ENCODE measurements at regions not wholly inside any gene's neighbourhood (a gene's known extent, or its start where the extent isn't known, plus 50 kb on each side); places are given as distances from the start of the nearest gene placed in this dataset.
"Not testable (repeated sequence)": the region's sequence is repeated elsewhere in the genome, so short reads cannot be mapped to it uniquely, and the experiment has no call there.

DNA sequence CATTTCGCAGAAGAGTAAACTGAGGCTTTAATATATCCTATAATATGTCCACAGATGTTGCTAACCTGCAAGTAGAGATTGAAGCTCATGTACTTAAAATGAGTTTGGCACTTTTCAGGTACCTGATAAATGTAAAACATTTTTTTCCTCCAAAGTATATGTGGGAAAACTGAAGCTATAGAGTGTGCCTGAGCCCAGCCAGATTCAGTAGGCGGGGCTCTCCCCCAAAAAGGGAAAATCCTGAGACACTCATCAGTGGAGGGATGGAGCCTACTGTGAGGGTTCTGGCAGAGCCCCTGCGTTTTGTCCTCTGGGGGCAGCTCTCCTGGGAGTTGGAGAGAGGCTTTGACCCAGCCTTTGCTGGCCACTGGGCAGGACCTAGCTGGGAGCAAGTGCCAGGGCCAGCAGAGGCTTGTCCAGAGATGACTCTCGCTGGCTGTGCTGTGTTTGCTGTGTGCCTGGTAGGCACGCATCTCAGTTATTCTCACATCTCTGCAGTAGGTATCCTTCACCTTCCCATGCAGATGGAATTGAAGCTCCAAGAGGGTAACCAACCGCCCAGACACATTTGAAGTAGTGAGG, 81.1 kb upstream of the SPRY4 start:
- DNase-seq (ENCODE audit: low spot score) = no peak

DNA sequence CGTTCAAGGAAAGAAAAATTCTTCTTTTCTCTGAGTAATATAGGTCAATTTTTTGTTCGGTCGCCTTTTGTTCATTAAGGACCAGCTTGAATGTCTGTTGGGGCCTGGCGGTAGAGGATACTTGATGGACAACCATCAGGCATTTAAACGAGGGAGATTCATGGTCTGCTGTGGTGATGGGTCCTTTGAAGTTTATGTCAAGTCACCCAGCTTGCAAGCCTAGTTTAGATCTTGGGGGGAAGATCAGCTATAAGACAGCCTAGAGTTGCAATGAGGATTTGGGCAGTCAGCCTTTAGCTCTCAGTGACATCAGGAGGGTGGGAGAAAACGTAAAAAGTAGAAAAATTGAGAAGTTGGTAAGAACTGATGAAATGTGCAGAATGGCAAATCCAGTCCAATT, 80.2 kb upstream of the SPRY4 start:
- no peak for DNase-seq (ENCODE audit: low spot score)

DNA sequence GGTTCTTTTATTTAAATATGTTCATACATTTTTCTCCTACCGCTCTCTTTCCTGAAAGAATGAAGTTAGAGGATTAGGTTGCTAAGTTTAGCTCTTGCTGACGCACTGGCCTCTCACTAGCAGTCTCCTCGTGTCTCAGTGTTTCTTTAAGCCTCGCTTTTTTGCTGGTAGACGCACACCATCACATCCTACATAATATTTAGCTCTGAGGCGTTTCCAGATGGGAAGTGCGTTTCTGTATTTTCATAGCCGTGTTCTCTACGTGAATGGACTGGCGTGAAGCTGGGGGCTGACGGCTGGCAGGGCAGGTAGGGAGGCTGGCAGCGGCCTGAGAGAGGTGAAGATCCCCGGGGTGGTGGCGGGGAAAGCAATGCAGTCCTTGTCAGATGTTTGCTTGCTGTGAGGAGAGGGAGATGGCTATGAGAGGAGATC, 79.2 kb upstream of the SPRY4 start:
- no peak for DNase-seq (ENCODE audit: low spot score)

- no peak for DNase-seq (ENCODE audit: low spot score)
These were observed 78.8 kb upstream of the SPRY4 start for GRCh38 chr5:142403583-142403982.

DNA sequence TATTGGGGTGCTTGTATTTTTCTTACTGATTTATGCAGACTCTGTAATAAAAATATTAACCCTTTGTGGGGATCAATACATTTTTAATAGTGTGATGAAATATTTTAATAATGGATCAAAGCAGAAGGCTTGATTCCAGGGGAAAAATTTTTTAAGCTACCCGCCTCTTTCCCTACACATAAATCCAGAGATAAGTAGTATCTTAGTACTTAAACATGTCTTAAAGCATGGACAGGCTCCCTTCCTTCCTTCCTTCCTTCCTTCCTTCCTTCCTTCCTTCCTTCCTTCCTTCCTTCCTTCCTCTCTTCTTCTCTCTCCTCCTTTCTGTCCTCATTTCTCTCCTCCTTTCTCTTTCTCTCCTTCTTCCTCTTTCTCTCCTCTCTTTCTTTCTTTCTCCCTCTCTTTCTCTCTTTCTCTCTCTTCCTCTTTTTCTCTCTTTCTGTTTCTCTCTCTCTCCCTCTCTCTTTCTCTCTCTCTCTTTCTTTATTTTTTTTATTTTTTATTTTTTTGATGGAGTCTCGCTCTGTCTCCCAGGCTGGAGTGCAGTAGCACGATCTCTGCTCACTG, 78.0 kb upstream of the SPRY4 start:
- no peak for DNase-seq (ENCODE audit: low spot score)

DNA sequence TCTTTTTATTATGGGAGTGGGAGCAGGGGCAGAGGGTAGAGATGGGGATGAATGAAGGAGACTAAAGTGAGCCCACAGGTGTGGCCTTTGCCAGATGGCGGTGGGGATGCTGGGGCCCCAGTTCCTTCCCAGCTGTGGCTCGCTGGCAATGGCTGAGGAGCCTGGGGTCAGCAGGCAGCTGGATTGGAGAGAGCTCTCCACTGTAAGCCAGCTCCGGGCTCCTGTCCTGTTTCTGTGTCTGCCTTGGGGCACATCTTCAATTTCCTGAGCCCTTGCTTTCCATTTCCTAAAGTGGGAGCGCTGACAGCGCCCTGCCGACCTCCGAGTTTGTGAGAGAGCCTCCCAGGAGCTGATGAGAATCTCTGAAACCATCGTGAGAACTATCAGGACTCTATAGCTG, 75.6 kb upstream of the SPRY4 start:
- DNase-seq (ENCODE audit: low spot score) = no peak

DNA sequence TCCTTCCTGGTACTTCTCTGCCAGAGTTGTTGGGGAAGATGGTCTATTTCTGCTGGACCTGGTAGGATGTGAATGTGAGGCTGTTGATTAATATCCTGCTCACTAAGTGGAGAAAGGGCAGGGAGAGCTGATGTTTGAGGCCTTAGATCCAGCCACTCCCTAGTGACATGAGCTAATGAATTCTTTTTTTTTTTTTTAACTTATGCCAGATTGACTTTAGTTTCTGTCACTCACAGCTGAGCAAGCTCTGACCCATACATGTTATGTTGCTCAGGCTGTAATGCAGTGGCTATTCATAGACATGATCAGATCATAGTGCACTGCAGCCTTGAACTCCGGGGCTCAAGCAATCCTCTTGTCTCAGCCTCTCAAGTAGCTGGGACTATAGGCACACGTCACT, 75.1 kb upstream of the SPRY4 start:
- DNase-seq (ENCODE audit: low spot score) = no peak

GRCh38 chr5:142398730-142399055, 73.9 kb upstream of the SPRY4 start:
- DNase-seq (ENCODE audit: low spot score) = no peak

GRCh38 chr5:142398011-142398729, 73.3 kb upstream of the SPRY4 start:
- not testable (repeated sequence) for DNase-seq (ENCODE audit: low spot score)

GRCh38 chr5:142397178-142397577, 72.4 kb upstream of the SPRY4 start:
- no peak for DNase-seq (ENCODE audit: low spot score)

- DNase-seq (ENCODE audit: low spot score) = no peak
These were observed 71.7 kb upstream of the SPRY4 start for GRCh38 chr5:142396436-142397038.

GRCh38 chr5:142395334-142395733, 70.5 kb upstream of the SPRY4 start:
- DNase-seq (ENCODE audit: low spot score) = no peak

DNA sequence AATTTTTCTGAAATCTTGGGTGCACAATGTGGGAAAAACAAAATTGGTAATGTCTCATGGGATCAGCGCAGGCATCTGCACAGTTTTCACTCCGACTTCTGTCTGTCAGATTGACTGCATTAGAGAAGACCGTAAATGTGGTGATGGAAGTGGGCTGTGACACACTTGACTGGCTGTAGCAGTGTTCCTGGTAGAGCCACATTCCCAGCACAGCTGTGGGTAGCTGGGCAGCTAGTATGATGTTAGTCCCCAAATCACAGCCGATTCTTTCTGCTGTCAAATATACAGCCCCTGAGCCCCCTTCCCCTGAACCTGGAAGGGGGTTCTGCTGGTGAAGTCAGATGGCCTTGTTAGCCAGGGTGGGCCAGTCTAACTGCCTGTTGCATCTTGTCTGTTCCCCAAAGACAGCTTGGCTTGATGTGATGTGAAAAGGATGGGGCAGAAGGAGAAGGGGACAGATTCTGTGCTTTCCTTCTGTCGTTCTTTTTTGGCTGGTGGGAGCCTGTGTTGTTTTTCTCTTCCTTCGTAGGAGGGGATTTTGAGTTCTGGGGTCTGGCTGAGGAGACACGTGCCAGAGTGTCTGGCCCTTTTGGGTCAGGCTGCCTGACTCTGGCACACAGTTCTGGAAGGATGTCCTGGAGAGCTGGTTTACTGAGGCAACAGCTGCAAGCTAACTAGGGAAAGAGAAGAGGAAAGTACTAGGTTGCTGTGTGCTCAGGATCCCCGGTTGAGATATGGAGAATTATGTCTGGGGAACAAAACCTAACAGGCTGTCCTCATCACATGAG, 66.4 kb upstream of the SPRY4 start:
- no peak for DNase-seq (ENCODE audit: low spot score)

GRCh38 chr5:142390334-142390733, 65.5 kb upstream of the SPRY4 start:
- no peak for DNase-seq (ENCODE audit: low spot score)

DNA sequence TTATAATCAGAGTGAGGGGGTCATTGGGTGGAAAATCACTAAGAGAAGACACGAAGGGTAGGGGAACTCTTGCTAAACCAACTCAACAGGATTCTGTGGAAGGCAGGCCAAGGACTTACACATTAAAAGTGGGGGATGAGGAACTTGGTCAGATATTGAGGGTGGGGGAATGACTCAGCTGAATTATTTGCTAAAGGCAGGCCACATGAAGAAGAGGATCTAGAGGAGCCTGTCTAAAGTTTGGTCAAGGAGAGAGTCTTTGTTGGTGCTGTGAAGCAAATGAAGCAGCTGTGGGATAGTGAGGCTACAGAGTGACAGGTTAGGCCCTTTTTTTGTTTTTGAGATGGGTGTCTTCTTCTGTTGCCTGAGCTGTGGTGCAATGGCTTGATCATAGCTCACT, 63.9 kb upstream of the SPRY4 start:
- DNase-seq (ENCODE audit: low spot score) = no peak

- DNase-seq (ENCODE audit: low spot score) = no peak
These were observed 62.3 kb upstream of the SPRY4 start for GRCh38 chr5:142387024-142387682.

DNA sequence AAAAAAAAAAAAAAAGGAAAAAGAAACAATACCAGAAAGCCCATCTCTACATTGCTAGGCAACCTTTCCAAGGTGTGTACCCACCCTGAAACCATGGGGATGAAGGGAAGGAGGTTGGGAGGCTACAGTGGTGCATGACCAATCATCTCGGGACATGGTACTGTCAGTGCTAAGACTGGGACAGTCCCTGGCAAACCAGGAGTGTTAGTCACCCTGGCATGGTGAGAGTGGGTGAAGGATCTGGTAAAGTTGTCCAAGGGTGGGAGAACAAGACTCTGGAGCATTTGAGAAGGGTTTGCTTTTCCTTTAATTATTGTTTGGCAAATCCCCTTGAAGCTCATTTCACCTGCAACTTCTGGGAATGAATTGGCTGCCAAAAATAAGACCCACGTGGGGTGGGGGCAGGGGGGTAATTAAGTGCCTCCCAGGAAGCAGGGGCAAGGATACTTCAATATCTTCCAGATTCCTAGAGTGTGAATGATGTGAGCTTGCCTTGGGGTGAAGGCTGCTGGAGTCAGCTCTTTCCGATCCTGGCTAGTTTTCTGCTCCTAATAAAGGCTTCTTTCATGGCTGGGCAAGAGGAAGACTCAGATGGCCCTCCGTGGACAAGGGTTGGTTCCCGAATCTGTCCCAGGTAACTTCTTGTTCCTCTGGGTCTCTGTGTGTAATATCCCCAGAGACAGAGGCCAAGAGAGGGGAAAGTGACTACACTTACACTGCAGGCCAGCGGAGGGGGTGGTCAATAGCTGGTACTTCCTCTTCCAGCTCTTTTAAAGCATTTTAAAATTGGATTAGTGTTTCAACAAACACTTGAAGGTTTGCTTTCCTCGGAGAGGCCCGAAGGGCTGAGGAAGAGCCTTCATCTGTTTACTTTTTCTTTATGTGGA, 61.6 kb upstream of the SPRY4 start:
- DNase-seq (ENCODE audit: low spot score) = no peak

DNA sequence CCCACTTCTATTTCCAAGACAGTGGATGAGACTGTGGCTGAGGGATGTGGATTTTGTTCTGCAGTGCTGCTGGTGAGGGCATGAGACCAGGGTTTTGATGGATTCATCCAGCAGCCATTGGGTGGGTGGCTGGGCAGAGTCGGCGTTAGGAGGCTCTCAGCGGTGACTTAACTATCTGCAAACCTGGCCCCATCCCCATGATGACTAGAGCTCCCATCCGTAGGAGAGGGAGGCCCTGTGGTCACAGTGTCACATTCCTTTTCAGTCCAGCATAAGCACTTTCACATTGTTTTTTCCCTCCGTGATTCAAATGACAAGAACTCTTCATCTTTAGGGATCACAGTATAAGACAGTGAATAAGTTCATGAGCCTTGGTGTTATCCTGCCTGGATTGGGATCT, 60.4 kb upstream of the SPRY4 start:
- no peak for DNase-seq (ENCODE audit: low spot score)

DNA sequence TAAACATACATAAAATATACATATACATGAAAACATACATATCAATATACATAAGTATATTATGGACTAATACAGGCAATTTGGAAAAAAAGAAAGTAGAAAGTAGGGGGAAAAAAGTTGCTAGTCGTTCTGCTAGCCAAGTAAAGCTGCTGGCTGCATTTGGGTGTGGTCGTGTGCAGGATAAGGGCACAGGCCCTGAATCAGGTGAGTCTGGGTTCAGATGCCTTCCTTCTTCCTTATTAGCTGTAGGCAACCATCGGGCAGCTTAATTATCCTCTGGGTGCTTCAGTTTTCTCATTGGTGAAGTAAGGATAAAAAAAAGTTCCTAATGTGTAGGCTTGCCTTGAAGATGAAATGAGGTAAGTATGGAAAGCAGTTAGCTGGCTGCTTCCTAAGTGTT, 59.2 kb upstream of the SPRY4 start:
- DNase-seq (ENCODE audit: low spot score) = no peak

DNA sequence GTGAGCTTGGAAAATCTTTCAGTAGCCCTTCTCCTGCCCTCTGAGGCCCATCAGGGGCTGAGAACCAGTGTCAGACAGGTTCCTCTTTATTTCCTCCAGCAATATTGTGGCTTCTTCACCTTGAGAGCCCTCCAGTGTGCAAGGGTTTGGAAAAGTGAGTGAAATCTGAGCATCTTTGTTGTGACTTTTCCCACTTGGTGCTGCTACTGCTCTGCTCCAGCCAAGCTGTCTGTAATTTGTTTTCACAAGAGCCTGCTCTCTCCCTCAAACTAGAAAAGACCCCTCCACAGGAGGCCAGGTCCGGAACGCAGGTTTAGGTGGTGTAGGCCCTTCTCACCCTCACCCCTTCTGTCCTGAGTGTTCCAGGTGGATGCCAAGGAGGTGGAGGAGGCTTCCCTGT, 57.4 kb upstream of the SPRY4 start:
- no peak for DNase-seq (ENCODE audit: low spot score)

Measured in CD4-positive, alpha-beta T cell treated with Interleukin-15 for 4 hours (primary cell).